ENCODE measurements at regions not wholly inside any gene's neighbourhood (a gene's known extent, or its start where the extent isn't known, plus 50 kb on each side); places are given as distances from the start of the nearest gene placed in this dataset.

DNA sequence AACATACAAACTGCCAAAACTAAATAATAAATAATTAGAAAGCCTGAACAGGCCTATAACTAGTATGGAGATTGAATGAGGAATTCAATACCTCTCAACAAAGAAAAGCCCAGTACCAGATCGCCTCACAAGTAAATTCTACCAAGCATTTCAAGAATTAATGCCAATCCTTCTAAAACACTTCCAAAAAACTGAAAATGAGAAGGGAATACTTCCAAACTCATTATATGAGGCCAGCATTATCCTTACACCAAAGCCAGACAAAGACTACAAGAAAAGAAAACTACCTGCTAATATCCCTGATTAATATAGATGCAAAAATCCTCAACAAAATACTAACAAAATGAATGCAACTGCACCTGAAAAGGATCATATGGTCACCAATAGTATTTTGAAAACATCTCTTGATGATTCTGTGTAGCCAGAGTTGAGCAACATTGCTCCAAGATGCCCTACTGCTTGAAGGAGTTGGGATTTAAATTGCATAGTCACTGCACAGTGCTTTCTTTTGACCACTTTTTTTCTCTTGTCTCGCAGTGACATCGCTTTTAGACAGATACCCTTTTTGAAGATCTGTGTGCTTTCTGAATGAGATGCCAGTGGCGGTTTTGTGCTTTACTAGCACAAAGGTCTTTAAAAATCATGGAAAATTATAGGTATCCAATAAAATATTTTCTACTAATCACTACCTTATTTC, 487.2 kb upstream of the RASGRP1 start:
- TF ChIP-seq, protein P1, sequence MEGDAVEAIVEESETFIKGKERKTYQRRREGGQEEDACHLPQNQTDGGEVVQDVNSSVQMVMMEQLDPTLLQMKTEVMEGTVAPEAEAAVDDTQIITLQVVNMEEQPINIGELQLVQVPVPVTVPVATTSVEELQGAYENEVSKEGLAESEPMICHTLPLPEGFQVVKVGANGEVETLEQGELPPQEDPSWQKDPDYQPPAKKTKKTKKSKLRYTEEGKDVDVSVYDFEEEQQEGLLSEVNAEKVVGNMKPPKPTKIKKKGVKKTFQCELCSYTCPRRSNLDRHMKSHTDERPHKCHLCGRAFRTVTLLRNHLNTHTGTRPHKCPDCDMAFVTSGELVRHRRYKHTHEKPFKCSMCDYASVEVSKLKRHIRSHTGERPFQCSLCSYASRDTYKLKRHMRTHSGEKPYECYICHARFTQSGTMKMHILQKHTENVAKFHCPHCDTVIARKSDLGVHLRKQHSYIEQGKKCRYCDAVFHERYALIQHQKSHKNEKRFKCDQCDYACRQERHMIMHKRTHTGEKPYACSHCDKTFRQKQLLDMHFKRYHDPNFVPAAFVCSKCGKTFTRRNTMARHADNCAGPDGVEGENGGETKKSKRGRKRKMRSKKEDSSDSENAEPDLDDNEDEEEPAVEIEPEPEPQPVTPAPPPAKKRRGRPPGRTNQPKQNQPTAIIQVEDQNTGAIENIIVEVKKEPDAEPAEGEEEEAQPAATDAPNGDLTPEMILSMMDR (IDR thresholded peaks at IDR 0.05; ENCODE audit: unreplicated experiment), result no peak
- Mint-ChIP-seq H3K36me3 (ENCODE audit: insufficient read depth) (peaks cover 3% of the 10 kb centered on the region), H3K4me3 (ENCODE audit: low read depth) (no peak overlapping the region), H3K9me3 (ENCODE audit: low read depth) (peaks cover 20% of the 10 kb centered on the region), H3K27ac (no peak overlapping the region), H3K27me3 (peaks cover 3% of the 10 kb centered on the region), H3K4me1 (ENCODE audit: low read depth) (peaks cover 5% of the 10 kb centered on the region)
- no peak for DNase-seq (ENCODE audit: low spot score, unreplicated experiment)

DNA sequence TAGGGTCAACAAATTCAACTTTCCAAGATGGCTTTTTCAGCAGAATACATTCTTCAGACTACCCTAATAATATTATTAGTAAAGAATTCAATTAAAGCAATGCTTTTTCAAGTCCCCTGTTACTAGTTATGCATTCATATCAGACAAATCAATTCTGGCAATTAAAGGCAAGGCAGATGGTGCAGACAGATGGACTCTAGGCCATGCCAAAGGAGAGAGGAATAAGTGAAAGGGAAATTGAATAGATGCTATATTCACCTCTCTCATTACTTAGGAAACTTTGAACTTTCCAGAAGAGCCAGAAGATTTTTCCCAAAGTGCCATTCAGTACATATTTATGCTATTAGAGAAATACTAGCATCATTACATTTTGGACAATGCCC, 487.7 kb upstream of the RASGRP1 start:
- H3K27me3 Mint-ChIP-seq, result peaks cover 3% of the 10 kb centered on the region
- H3K36me3 Mint-ChIP-seq (ENCODE audit: insufficient read depth), result peaks cover 3% of the 10 kb centered on the region
- peaks cover 20% of the 10 kb centered on the region for H3K9me3 Mint-ChIP-seq (ENCODE audit: low read depth)
- peaks cover 5% of the 10 kb centered on the region for H3K4me1 Mint-ChIP-seq (ENCODE audit: low read depth)
- H3K4me3 Mint-ChIP-seq (ENCODE audit: low read depth), result no peak overlapping the region
- no peak overlapping the region for H3K27ac Mint-ChIP-seq
- DNase-seq (ENCODE audit: low spot score, unreplicated experiment), result no peak
- TF ChIP-seq, protein P1 (IDR thresholded peaks at IDR 0.05; ENCODE audit: unreplicated experiment), result no peak

DNA sequence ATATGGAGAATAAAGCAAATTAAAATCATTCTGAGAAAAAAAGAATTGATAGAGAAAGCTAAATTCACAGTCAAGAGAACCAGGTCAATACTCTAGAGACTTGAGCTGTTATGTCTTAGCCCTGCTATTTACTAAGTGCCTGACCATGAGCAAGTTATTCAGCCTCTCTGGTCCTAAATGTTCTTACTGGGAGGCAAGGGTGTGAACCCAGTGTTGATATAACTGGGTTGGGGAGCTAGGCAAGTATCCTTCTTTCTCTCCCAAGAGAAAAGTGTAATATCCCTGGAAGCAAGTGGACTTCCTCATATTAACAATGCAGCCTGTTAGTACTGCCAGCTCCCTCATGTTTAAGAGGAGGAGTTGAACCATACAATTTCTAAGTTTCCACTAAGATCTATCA, 488.9 kb upstream of the RASGRP1 start:
- Mint-ChIP-seq H3K27ac (no peak overlapping the region), H3K27me3 (peaks cover 3% of the 10 kb centered on the region), H3K4me3 (ENCODE audit: low read depth) (no peak overlapping the region), H3K36me3 (ENCODE audit: insufficient read depth) (peaks cover 3% of the 10 kb centered on the region), H3K4me1 (ENCODE audit: low read depth) (peaks cover 5% of the 10 kb centered on the region), H3K9me3 (ENCODE audit: low read depth) (peaks cover 20% of the 10 kb centered on the region)
- TF ChIP-seq, protein P1 (IDR thresholded peaks at IDR 0.05; ENCODE audit: unreplicated experiment), result no peak
- DNase-seq (ENCODE audit: low spot score, unreplicated experiment), result no peak

DNA sequence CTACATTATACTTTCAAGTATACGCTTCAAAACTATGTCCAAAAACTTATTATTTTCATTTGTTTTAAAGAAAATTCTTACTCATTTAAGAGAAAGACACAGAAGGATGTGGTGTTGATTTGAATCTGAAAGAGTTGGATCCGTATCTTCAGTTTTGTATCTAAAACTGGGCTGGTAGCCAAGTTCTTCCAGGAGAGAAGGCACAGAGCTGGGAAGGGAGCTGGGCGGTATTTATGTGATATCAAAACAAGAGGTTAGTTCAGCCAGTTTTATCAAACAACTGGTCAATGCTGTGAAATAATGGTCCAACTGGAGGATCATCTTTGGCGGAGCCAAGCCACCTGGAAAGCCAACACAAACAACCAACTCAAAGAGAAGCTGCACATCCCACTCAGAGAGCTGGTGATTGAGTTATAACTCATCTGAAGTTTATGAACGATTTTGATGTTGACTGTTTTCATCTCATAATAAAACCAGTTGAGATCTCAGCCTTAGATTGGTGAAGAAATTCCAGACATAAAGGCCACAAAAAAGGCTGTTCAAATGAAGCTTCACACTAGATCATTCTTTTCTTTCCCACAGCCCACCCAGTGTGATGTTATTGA, 489.6 kb upstream of the RASGRP1 start:
- TF ChIP-seq, protein P1 (IDR thresholded peaks at IDR 0.05; ENCODE audit: unreplicated experiment), result no peak
- Mint-ChIP-seq H3K4me1 (ENCODE audit: low read depth) (peaks cover 5% of the 10 kb centered on the region), H3K9me3 (ENCODE audit: low read depth) (peaks cover 15% of the 10 kb centered on the region), H3K36me3 (ENCODE audit: insufficient read depth) (peaks cover 3% of the 10 kb centered on the region), H3K27ac (no peak overlapping the region), H3K27me3 (peaks cover 3% of the 10 kb centered on the region), H3K4me3 (ENCODE audit: low read depth) (no peak overlapping the region)
- no peak for DNase-seq (ENCODE audit: low spot score, unreplicated experiment)

DNA sequence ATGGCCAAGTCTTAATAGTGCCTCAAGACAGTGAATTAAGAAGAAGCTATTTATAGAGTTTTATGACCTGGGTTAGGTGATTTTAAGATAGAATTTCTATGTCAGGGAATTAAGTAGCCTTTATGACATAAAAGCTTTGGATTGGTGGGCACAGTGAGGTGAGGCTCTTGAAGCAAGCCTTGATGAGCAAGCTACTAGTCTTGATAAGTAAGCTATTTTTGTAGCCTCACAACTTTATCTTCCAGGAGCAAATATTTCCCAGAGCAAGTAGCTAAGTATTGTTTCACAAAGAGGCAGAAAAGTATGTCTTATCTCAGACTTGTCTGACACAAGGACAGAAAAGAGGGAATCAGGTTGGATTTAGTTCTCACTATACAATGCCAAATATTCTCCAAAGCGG, 491.7 kb upstream of the RASGRP1 start:
- H3K36me3 Mint-ChIP-seq (ENCODE audit: insufficient read depth), result no peaks in the 10 kb centered on the region
- peaks cover 5% of the 10 kb centered on the region for H3K4me1 Mint-ChIP-seq (ENCODE audit: low read depth)
- no peaks in the 10 kb centered on the region for H3K9me3 Mint-ChIP-seq (ENCODE audit: low read depth)
- peaks cover 3% of the 10 kb centered on the region for H3K27me3 Mint-ChIP-seq
- H3K4me3 Mint-ChIP-seq (ENCODE audit: low read depth), result no peak overlapping the region
- DNase-seq (ENCODE audit: low spot score, unreplicated experiment), result no peak
- TF ChIP-seq, protein P1 (IDR thresholded peaks at IDR 0.05; ENCODE audit: unreplicated experiment), result no peak
- H3K27ac Mint-ChIP-seq, result no peak overlapping the region

Data from progenitor cell of endocrine pancreas (in vitro differentiated cells).